Epidermal melanocyte (primary cell): ENCODE measurements at regions not wholly inside any gene's neighbourhood (a gene's known extent, or its start where the extent isn't known, plus 50 kb on each side); places are given as distances from the start of the nearest gene placed in this dataset.

Source experiments
- DNase-seq: peaks from one replicate; pipeline ENCODE4 v3.0.0; 2011; ENCODE audit warnings: low spot score; ENCODE audit not compliant: insufficient read length

GRCh38 chr10:117425974-117426566 is 50.8 kb upstream of the PDZD8 start:
- no peak for DNase-seq

DNA sequence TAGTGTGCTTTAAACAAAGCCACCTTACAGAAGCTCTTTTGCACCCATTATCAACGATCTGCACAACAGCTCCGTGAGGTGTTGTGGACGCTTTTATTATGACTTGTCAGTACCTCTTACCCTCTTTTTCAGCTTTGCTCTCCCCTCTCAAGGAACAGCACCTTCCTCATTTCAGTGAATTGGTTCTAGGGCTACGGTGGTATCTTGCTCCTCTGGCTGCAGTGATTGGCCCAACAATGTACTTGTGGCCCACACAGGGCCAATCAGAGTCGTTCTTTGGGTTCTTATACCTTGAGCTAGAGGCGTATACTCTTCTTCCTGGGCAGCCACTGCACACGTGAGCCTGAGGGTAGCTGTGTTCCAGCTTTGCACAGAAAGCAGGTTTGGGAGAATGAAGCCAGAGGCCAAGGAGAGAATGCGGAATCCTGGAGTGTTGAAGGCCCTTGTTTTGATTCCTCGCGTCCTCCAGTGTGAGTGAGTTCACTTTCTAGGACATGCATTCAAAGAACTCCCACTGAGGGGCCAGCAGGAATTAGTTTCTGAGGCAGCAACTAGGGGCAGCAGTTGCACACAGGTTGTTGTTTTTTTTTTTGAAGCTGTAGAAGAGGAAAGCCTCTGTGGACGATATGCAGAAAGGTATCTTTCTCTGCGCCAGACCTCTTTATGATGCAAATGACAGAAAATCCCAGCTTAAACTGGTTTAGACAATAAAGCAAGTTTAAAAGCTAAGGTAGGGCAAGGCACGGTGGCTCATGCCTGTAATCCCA is 49.8 kb upstream of the PDZD8 start:
- DNase-seq, result no peak
